GM23338 (cell line): ENCODE measurements at regions not wholly inside any gene's neighbourhood (a gene's known extent, or its start where the extent isn't known, plus 50 kb on each side); places are given as distances from the start of the nearest gene placed in this dataset.

Experiments
- ATAC-seq: fragments of 200-7000 bp; cut with Tn5 transposase; 3 replicates; pipeline ENCODE4 v1.9.1; 2020
- DNase-seq: peaks from one replicate; pipeline ENCODE4 v3.0.0-alpha.2; 2015; ENCODE audit warnings: low spot score
- H2AFZ ChIP-seq: fragments of 200-600 bp; sonication (generic); 2 replicates; pipeline ENCODE4 v1.8.0; 2016; ENCODE audit warnings: antibody characterized with exemption, mild to moderate bottlenecking, moderate library complexity
- H3F3A ChIP-seq: fragments of 200-600 bp; sonication (generic); replicated peaks from 2 replicates; pipeline ENCODE4 v1.8.0; 2017; ENCODE audit warnings: antibody characterized with exemption, mixed run types, low read depth
- H3K27ac ChIP-seq: fragments of 200-600 bp; sonication (generic); 2 replicates; pipeline ENCODE4 v1.6.1; 2016; ENCODE audit warnings: low read depth
- H3K27me3 ChIP-seq: fragments of 200-600 bp; sonication (generic); 2 replicates; pipeline ENCODE4 v1.8.0; 2016; ENCODE audit warnings: mild to moderate bottlenecking, mixed run types, moderate library complexity; ENCODE audit not compliant: insufficient read depth
- H3K36me3 ChIP-seq: fragments of 200-600 bp; sonication (generic); 2 replicates; pipeline ENCODE4 v1.8.0; 2016; ENCODE audit warnings: mild to moderate bottlenecking; ENCODE audit not compliant: insufficient read depth
- H3K4me1 ChIP-seq: fragments of 200-600 bp; sonication (generic); 2 replicates; pipeline ENCODE4 v1.8.0; 2016; ENCODE audit warnings: mild to moderate bottlenecking, moderate library complexity; ENCODE audit not compliant: insufficient read depth
- H3K4me2 ChIP-seq: fragments of 200-600 bp; sonication (generic); 2 replicates; pipeline ENCODE4 v1.7.1; 2017; ENCODE audit warnings: mixed run types
- H3K4me3 ChIP-seq: fragments of 200-600 bp; sonication (generic); 2 replicates; pipeline ENCODE4 v1.6.1; 2016; ENCODE audit warnings: mixed run types
- H3K79me2 ChIP-seq: fragments of 200-600 bp; sonication (generic); replicated peaks from 2 replicates; pipeline ENCODE4 v1.8.0; 2017; ENCODE audit warnings: mild to moderate bottlenecking; ENCODE audit not compliant: insufficient read depth
- H3K9me2 ChIP-seq: fragments of 200-600 bp; sonication (generic); 2 replicates; pipeline ENCODE4 v1.8.0; 2017; ENCODE audit not compliant: insufficient read depth
- H4K20me1 ChIP-seq: fragments of 200-600 bp; sonication (generic); replicated peaks from 2 replicates; pipeline ENCODE4 v1.8.0; 2017; ENCODE audit warnings: mild to moderate bottlenecking; ENCODE audit not compliant: insufficient read depth
- H3K27ac Mint-ChIP-seq: 2 replicates; pipeline ENCODE4 v1.8.0; 2020; ENCODE audit warnings: inconsistent platforms, mild to moderate bottlenecking, moderate library complexity, mixed read lengths
- H3K27me3 Mint-ChIP-seq: 3 replicates; pipeline ENCODE4 v1.8.0; 2022; ENCODE audit warnings: low read depth, mild to moderate bottlenecking, moderate library complexity, mixed read lengths, inconsistent platforms; ENCODE audit not compliant: insufficient read depth, poor library complexity
- H3K36me3 Mint-ChIP-seq: 3 replicates; pipeline ENCODE4 v1.8.0; 2021; ENCODE audit warnings: low read depth, mild to moderate bottlenecking, inconsistent platforms, moderate library complexity, mixed read lengths
- H3K4me1 Mint-ChIP-seq: 3 replicates; pipeline ENCODE4 v1.8.0; 2020; ENCODE audit warnings: mild to moderate bottlenecking, inconsistent platforms, mixed read lengths
- H3K4me3 Mint-ChIP-seq: 3 replicates; pipeline ENCODE4 v1.8.0; 2021; ENCODE audit warnings: moderate library complexity, mild to moderate bottlenecking, inconsistent platforms, mixed read lengths
- H3K9me3 Mint-ChIP-seq: 3 replicates; pipeline ENCODE4 v1.8.0; 2020; ENCODE audit warnings: moderate library complexity, mild to moderate bottlenecking, inconsistent platforms, mixed read lengths
- EZH2 ChIP-seq: fragments of 200-600 bp; sonication (generic); IDR thresholded peaks from one replicate; pipeline ENCODE4 v1.8.0; 2017; ENCODE audit warnings: antibody characterized with exemption, mild to moderate bottlenecking, low read depth; ENCODE audit not compliant: unreplicated experiment
- EZH2phosphoT487 ChIP-seq: fragments of 200-600 bp; sonication (generic); IDR thresholded peaks from one replicate; pipeline ENCODE4 v1.8.1; 2018; ENCODE audit warnings: antibody characterized with exemption; ENCODE audit not compliant: unreplicated experiment
- JUNB ChIP-seq: IDR thresholded peaks from one replicate; pipeline ENCODE4 v1.6.1; 2016; ENCODE audit warnings: antibody characterized with exemption; ENCODE audit not compliant: unreplicated experiment
- NANOG ChIP-seq: IDR thresholded peaks from 2 replicates; pipeline ENCODE4 v1.6.1; 2016; ENCODE audit warnings: antibody characterized with exemption, borderline replicate concordance
- POLR2AphosphoS5 ChIP-seq: IDR thresholded peaks from 2 replicates; pipeline ENCODE4 v1.6.1; 2016; ENCODE audit warnings: antibody characterized with exemption, low read depth
- STAT1 ChIP-seq: IDR thresholded peaks from one replicate; pipeline ENCODE4 v1.6.1; 2016; ENCODE audit warnings: antibody characterized with exemption; ENCODE audit not compliant: unreplicated experiment
- ZNF114 ChIP-seq: fragments of 250-450 bp; sonication (Bioruptor Pico); IDR thresholded peaks from 2 replicates; pipeline ENCODE4 v1.5.0; 2020; ENCODE audit warnings: mild to moderate bottlenecking, moderate library complexity
- ZNF331 ChIP-seq: fragments of 250-450 bp; sonication (Bioruptor Pico); IDR thresholded peaks from 2 replicates; pipeline ENCODE4 v1.5.0; 2020; ENCODE audit warnings: low read depth, mild to moderate bottlenecking, moderate library complexity
- TF ChIP-seq, protein P1 (sequence below): IDR thresholded peaks from one replicate; pipeline ENCODE4 v1.6.1; 2018; ENCODE audit warnings: antibody characterized with exemption; ENCODE audit not compliant: unreplicated experiment
- TF ChIP-seq, protein P2 (sequence below): IDR thresholded peaks from 2 replicates; pipeline ENCODE4 v1.6.1; 2016; ENCODE audit warnings: antibody characterized with exemption
- TF ChIP-seq, protein P3 (sequence below): fragments of 250-450 bp; sonication (Bioruptor Pico); IDR thresholded peaks from 2 replicates; pipeline ENCODE4 v1.5.0; 2020; ENCODE audit warnings: mild to moderate bottlenecking, moderate library complexity

DNA sequence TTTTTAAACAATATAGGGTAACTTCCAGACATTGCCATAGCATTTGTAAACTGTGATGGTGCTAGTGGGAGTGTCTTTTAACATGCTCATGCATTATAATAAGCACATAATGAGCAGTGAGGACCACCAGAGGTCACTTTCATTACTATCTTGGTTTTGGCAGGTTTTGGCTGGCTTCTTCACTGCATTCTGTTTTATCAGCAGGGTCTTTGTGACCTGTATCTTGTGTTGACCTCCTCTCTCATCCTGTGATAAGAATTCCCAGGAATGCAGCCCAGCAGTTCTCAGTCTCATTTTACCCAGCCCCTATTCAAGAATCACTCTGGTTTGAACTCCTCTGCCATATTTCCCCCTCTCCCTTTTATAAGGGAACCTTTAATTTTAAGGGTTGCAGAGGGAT lies 91.3 kb downstream of the ZNF467 start:
- no peaks in the 10 kb centered on the region for H3F3A ChIP-seq
- no peak overlapping the region for H3K4me3 ChIP-seq
- no peaks in the 10 kb centered on the region for H3K27me3 Mint-ChIP-seq
- no peaks in the 10 kb centered on the region for H3K79me2 ChIP-seq
- peak overlapping the region; percentile 58 for H3K4me2 ChIP-seq
- H3K27ac Mint-ChIP-seq = no peak overlapping the region
- H2AFZ ChIP-seq = peak overlapping the region; percentile 1; the same call in 1 of the 2 replicates
- no peaks in the 10 kb centered on the region for H3K36me3 Mint-ChIP-seq
- H3K36me3 ChIP-seq = no peaks in the 10 kb centered on the region
- no peak for TF ChIP-seq STAT1
- TF ChIP-seq, protein P1, sequence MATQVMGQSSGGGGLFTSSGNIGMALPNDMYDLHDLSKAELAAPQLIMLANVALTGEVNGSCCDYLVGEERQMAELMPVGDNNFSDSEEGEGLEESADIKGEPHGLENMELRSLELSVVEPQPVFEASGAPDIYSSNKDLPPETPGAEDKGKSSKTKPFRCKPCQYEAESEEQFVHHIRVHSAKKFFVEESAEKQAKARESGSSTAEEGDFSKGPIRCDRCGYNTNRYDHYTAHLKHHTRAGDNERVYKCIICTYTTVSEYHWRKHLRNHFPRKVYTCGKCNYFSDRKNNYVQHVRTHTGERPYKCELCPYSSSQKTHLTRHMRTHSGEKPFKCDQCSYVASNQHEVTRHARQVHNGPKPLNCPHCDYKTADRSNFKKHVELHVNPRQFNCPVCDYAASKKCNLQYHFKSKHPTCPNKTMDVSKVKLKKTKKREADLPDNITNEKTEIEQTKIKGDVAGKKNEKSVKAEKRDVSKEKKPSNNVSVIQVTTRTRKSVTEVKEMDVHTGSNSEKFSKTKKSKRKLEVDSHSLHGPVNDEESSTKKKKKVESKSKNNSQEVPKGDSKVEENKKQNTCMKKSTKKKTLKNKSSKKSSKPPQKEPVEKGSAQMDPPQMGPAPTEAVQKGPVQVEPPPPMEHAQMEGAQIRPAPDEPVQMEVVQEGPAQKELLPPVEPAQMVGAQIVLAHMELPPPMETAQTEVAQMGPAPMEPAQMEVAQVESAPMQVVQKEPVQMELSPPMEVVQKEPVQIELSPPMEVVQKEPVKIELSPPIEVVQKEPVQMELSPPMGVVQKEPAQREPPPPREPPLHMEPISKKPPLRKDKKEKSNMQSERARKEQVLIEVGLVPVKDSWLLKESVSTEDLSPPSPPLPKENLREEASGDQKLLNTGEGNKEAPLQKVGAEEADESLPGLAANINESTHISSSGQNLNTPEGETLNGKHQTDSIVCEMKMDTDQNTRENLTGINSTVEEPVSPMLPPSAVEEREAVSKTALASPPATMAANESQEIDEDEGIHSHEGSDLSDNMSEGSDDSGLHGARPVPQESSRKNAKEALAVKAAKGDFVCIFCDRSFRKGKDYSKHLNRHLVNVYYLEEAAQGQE = no peak
- TF ChIP-seq ZNF114 (CRISPR knock-in tag) = no peak
- TF ChIP-seq EZH2phosphoT487 = no peak
- TF ChIP-seq, protein P2, sequence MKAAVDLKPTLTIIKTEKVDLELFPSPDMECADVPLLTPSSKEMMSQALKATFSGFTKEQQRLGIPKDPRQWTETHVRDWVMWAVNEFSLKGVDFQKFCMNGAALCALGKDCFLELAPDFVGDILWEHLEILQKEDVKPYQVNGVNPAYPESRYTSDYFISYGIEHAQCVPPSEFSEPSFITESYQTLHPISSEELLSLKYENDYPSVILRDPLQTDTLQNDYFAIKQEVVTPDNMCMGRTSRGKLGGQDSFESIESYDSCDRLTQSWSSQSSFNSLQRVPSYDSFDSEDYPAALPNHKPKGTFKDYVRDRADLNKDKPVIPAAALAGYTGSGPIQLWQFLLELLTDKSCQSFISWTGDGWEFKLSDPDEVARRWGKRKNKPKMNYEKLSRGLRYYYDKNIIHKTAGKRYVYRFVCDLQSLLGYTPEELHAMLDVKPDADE = no peak
- no peak for TF ChIP-seq JUNB
- no peak for TF ChIP-seq POLR2AphosphoS5
- DNase-seq (peak; percentile 26), ATAC-seq (peak; percentile 23)
- H3K4me1 Mint-ChIP-seq = peaks cover 46% of the 10 kb centered on the region
- H3K9me2 ChIP-seq = no peaks in the 10 kb centered on the region; the same call in 1 of the 2 replicates
- no peaks in the 10 kb centered on the region; the same call in 2 of the 3 replicates for H3K9me3 Mint-ChIP-seq
- peak overlapping the region; percentile 78 for H3K27ac ChIP-seq
- H4K20me1 ChIP-seq = no peaks in the 10 kb centered on the region
- 0 out of 3 replicates have a peak overlapping the region, but pooled peaks have one; percentile 1 for H3K4me3 Mint-ChIP-seq
- no peaks in the 10 kb centered on the region for H3K27me3 ChIP-seq
- H3K4me1 ChIP-seq = peaks cover 51% of the 10 kb centered on the region

DNA sequence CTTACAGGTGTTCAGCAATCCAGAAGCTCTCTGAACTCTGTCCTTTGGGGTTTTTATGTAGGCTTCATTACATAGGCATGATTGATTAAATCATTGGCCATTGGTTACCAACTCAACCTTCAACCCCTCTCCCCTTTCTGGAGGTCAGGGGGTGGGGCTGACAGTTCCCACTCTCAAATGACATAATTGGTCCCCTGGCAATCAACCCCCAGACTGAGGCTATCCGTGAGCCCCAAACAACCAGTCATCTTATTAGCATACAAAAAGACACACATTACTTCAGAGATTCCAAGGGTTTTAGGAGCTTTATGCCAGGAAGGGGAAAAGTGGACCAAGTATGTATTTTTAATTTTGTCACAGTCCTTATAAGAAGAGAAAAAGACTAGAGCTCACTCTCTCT lies 92.1 kb downstream of the ZNF467 start:
- peak; percentile 28 for DNase-seq
- Histone ChIP-seq H3K9me2 (no peaks in the 10 kb centered on the region; the same call in 1 of the 2 replicates), H2AFZ (no peak overlapping the region), H3K27ac (peak overlapping the region; percentile 78), H3K4me2 (peak overlapping the region; percentile 58), H3K4me3 (no peak overlapping the region), H4K20me1 (no peaks in the 10 kb centered on the region), H3K4me1 (peaks cover 49% of the 10 kb centered on the region), H3F3A (no peaks in the 10 kb centered on the region), H3K79me2 (no peaks in the 10 kb centered on the region), H3K36me3 (no peaks in the 10 kb centered on the region), H3K27me3 (no peaks in the 10 kb centered on the region)
- H3K36me3 Mint-ChIP-seq = no peaks in the 10 kb centered on the region
- peak overlapping the region; percentile 81 for H3K27ac Mint-ChIP-seq
- peaks cover 42% of the 10 kb centered on the region for H3K4me1 Mint-ChIP-seq
- peak overlapping the region; percentile 21; the same call in 1 of the 3 replicates for H3K4me3 Mint-ChIP-seq
- peak; percentile 70 for ATAC-seq
- H3K27me3 Mint-ChIP-seq = no peaks in the 10 kb centered on the region
- H3K9me3 Mint-ChIP-seq = no peaks in the 10 kb centered on the region
- TF ChIP-seq POLR2AphosphoS5 (no peak), NANOG (no peak), ZNF331 (CRISPR knock-in tag) (no peak), EZH2 (no peak)
- TF ChIP-seq, protein P3, sequence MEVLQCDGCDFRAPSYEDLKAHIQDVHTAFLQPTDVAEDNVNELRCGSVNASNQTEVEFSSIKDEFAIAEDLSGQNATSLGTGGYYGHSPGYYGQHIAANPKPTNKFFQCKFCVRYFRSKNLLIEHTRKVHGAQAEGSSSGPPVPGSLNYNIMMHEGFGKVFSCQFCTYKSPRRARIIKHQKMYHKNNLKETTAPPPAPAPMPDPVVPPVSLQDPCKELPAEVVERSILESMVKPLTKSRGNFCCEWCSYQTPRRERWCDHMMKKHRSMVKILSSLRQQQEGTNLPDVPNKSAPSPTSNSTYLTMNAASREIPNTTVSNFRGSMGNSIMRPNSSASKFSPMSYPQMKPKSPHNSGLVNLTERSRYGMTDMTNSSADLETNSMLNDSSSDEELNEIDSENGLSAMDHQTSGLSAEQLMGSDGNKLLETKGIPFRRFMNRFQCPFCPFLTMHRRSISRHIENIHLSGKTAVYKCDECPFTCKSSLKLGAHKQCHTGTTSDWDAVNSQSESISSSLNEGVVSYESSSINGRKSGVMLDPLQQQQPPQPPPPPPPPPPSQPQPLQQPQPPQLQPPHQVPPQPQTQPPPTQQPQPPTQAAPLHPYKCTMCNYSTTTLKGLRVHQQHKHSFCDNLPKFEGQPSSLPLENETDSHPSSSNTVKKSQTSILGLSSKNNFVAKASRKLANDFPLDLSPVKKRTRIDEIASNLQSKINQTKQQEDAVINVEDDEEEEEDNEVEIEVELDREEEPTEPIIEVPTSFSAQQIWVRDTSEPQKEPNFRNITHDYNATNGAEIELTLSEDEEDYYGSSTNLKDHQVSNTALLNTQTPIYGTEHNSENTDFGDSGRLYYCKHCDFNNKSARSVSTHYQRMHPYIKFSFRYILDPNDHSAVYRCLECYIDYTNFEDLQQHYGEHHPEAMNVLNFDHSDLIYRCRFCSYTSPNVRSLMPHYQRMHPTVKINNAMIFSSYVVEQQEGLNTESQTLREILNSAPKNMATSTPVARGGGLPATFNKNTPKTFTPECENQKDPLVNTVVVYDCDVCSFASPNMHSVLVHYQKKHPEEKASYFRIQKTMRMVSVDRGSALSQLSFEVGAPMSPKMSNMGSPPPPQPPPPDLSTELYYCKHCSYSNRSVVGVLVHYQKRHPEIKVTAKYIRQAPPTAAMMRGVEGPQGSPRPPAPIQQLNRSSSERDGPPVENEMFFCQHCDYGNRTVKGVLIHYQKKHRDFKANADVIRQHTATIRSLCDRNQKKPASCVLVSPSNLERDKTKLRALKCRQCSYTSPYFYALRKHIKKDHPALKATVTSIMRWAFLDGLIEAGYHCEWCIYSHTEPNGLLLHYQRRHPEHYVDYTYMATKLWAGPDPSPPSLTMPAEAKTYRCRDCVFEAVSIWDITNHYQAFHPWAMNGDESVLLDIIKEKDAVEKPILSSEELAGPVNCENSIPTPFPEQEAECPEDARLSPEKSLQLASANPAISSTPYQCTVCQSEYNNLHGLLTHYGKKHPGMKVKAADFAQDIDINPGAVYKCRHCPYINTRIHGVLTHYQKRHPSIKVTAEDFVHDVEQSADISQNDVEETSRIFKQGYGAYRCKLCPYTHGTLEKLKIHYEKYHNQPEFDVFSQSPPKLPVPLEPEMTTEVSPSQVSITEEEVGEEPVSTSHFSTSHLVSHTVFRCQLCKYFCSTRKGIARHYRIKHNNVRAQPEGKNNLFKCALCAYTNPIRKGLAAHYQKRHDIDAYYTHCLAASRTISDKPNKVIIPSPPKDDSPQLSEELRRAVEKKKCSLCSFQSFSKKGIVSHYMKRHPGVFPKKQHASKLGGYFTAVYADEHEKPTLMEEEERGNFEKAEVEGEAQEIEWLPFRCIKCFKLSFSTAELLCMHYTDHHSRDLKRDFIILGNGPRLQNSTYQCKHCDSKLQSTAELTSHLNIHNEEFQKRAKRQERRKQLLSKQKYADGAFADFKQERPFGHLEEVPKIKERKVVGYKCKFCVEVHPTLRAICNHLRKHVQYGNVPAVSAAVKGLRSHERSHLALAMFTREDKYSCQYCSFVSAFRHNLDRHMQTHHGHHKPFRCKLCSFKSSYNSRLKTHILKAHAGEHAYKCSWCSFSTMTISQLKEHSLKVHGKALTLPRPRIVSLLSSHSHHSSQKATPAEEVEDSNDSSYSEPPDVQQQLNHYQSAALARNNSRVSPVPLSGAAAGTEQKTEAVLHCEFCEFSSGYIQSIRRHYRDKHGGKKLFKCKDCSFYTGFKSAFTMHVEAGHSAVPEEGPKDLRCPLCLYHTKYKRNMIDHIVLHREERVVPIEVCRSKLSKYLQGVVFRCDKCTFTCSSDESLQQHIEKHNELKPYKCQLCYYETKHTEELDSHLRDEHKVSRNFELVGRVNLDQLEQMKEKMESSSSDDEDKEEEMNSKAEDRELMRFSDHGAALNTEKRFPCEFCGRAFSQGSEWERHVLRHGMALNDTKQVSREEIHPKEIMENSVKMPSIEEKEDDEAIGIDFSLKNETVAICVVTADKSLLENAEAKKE (CRISPR knock-in tag) = no peak
